GM12878 (cell line): ENCODE measurements at regions not wholly inside any gene's neighbourhood (a gene's known extent, or its start where the extent isn't known, plus 50 kb on each side); places are given as distances from the start of the nearest gene placed in this dataset.

ENCODE experiments used
- ATF3 ChIP-seq: IDR thresholded peaks from 2 replicates; pipeline ENCODE4 v1.6.1; 2011; ENCODE audit warnings: low read depth, mild to moderate bottlenecking, low read length, moderate library complexity, borderline replicate concordance; ENCODE audit errors: extremely low read depth
- BCL3 ChIP-seq: IDR thresholded peaks from 2 replicates; pipeline ENCODE4 v1.6.1; 2011; ENCODE audit warnings: borderline replicate concordance, low read depth, mild to moderate bottlenecking, moderate library complexity, low read length; ENCODE audit not compliant: insufficient read depth, poor library complexity, severe bottlenecking
- CHD2 ChIP-seq: IDR thresholded peaks from 2 replicates; pipeline ENCODE4 v1.6.1; 2011; ENCODE audit warnings: low read depth, low read length, improper control_type of control experiment, borderline replicate concordance
- CREM ChIP-seq: IDR thresholded peaks from 2 replicates; pipeline ENCODE4 v1.6.1; 2014; ENCODE audit warnings: antibody characterized with exemption, low read depth
- E2F8 ChIP-seq: fragments of 450-650 bp; IDR thresholded peaks from 2 replicates; pipeline ENCODE4 v1.6.1; 2018; ENCODE audit warnings: mild to moderate bottlenecking, low read depth, moderate library complexity; ENCODE audit not compliant: partially characterized antibody
- IKZF2 ChIP-seq, 2 experiments: fragments of 450-650 bp; IDR thresholded peaks; 2 replicates each; pipeline ENCODE4 v1.6.1; 2017; ENCODE audit warnings: mild to moderate bottlenecking in 2 of 2, moderate library complexity in 2 of 2
- NFYB ChIP-seq: IDR thresholded peaks from 2 replicates; pipeline ENCODE4 v1.6.1; 2011; ENCODE audit warnings: low read depth, mild to moderate bottlenecking, low read length, improper control_type of control experiment, moderate library complexity; ENCODE audit not compliant: insufficient read depth
- PBX3 ChIP-seq: IDR thresholded peaks from 2 replicates; pipeline ENCODE4 v1.6.1; 2011; ENCODE audit warnings: mild to moderate bottlenecking, low read depth, low read length, moderate library complexity; ENCODE audit not compliant: insufficient replicate concordance
- POLR2A ChIP-seq: IDR thresholded peaks from 2 replicates; pipeline ENCODE4 v1.6.1; 2011; ENCODE audit warnings: low read depth, mild to moderate bottlenecking, low read length
- RAD21 ChIP-seq: IDR thresholded peaks from 2 replicates; pipeline ENCODE4 v1.6.1; 2011; ENCODE audit warnings: mild to moderate bottlenecking, low read depth, low read length, moderate library complexity; ENCODE audit not compliant: insufficient read depth
- RBBP5 ChIP-seq: fragments of 200-600 bp; sonication (generic); conservative IDR thresholded peaks from 2 replicates; pipeline ENCODE4 v1.6.1; 2016
- SMAD1 ChIP-seq: fragments of 450-650 bp; IDR thresholded peaks from 2 replicates; pipeline ENCODE4 v1.6.1; 2018; ENCODE audit warnings: mild to moderate bottlenecking, low read depth; ENCODE audit not compliant: partially characterized antibody

- TF ChIP-seq ATF3 (no peak), BCL3 (no peak), CREM (no peak), PBX3 (no peak), SMAD1 (peak; percentile 35), IKZF2 (IDR thresholded peaks at IDR 0.05) (0 out of 4 replicates have a peak, but pooled peaks of 1 of the 2 experiments have one; percentile 10), RBBP5 (no peak), POLR2A (no peak), NFYB (no peak), RAD21 (no peak), CHD2 (no peak), E2F8 (no peak)
These were observed 433.8 kb upstream of the SUCLG2 start (continued) for GRCh38 chr3:68088216-68088615.
